PFSK-1 (cell line): ENCODE measurements at regions not wholly inside any gene's neighbourhood (a gene's known extent, or its start where the extent isn't known, plus 50 kb on each side); places are given as distances from the start of the nearest gene placed in this dataset.

Experiments
- FOXP2 ChIP-seq: optimal IDR thresholded peaks from 2 replicates; pipeline ENCODE3; 2011; ENCODE audit warnings: borderline replicate concordance, control low read depth, inconsistent platforms; ENCODE audit not compliant: insufficient read depth; ENCODE audit errors: extremely low read length, extremely low read depth
- POLR2AphosphoS5 ChIP-seq: IDR thresholded peaks from 2 replicates; pipeline ENCODE4 v1.6.1; 2012; ENCODE audit warnings: low read depth, mild to moderate bottlenecking, control low read depth, low read length, moderate library complexity
- SIN3A ChIP-seq: IDR thresholded peaks from 2 replicates; pipeline ENCODE4 v1.6.1; 2012; ENCODE audit warnings: mild to moderate bottlenecking, low read length, moderate library complexity, borderline replicate concordance; ENCODE audit not compliant: insufficient read depth
- TAF1 ChIP-seq: IDR thresholded peaks from 2 replicates; pipeline ENCODE4 v1.6.1; 2012; ENCODE audit warnings: low read length, control low read depth, borderline replicate concordance; ENCODE audit not compliant: insufficient read depth
- TF ChIP-seq, protein P1 (sequence below), 2 experiments: IDR thresholded peaks; 2 replicates each; pipeline versions ENCODE4 v1.6.1 to v1.8.0; 2011 to 2012; ENCODE audit warnings: low read depth in 2 of 2, low read length in 2 of 2, control low read depth in 1 of 2, inconsistent platforms in 1 of 2, mild to moderate bottlenecking in 1 of 2, moderate library complexity in 1 of 2; ENCODE audit not compliant: insufficient read depth in 1 of 2

DNA sequence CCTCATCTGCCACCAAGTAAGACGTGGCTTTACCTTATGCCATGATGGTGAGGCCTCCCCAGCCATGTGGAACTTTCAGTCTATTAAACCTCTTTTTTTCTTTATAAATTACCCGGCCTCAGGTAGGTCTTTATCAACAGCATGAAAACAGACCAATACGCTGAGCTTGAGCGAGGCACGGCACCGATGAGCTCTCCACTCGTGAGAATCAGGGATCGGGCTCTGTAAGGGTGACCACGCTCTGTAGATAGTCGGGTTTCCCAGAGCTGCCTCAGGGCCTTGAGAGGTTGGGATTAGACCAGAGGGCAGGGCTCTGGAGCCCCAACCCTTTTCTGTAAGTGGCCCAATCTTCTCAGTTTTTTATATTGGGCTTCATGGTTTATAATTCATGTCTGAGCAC, 360.3 kb upstream of the MYT1L start:
- TF ChIP-seq FOXP2 (no peak), POLR2AphosphoS5 (no peak), SIN3A (no peak), TAF1 (no peak)
- TF ChIP-seq, protein P1, sequence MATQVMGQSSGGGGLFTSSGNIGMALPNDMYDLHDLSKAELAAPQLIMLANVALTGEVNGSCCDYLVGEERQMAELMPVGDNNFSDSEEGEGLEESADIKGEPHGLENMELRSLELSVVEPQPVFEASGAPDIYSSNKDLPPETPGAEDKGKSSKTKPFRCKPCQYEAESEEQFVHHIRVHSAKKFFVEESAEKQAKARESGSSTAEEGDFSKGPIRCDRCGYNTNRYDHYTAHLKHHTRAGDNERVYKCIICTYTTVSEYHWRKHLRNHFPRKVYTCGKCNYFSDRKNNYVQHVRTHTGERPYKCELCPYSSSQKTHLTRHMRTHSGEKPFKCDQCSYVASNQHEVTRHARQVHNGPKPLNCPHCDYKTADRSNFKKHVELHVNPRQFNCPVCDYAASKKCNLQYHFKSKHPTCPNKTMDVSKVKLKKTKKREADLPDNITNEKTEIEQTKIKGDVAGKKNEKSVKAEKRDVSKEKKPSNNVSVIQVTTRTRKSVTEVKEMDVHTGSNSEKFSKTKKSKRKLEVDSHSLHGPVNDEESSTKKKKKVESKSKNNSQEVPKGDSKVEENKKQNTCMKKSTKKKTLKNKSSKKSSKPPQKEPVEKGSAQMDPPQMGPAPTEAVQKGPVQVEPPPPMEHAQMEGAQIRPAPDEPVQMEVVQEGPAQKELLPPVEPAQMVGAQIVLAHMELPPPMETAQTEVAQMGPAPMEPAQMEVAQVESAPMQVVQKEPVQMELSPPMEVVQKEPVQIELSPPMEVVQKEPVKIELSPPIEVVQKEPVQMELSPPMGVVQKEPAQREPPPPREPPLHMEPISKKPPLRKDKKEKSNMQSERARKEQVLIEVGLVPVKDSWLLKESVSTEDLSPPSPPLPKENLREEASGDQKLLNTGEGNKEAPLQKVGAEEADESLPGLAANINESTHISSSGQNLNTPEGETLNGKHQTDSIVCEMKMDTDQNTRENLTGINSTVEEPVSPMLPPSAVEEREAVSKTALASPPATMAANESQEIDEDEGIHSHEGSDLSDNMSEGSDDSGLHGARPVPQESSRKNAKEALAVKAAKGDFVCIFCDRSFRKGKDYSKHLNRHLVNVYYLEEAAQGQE (IDR thresholded peaks at IDR 0.05; ENCODE audit: insufficient read depth in 1 of 2, low read depth in 2 of 2, low read length in 2 of 2), result no peak

DNA sequence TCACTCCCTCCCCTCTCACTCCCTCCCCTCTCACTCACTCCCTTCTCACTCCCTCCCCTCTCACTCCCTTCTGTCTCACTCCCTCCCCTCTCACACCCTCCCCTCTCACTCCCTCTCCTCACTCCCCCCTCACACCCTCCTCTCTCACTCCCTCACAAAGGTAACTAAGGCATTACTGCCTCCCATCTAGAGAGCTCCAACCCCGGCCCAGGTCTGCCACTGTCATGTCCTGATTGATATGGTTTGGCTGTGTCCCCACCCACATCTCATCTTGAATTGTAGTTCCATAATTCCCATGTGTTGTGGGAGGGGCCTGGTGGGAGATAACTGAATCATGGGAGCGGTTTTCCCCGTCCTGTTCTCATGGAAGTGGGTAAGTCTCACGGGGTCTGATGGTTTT, 359.9 kb upstream of the MYT1L start:
- TF ChIP-seq TAF1 (no peak), POLR2AphosphoS5 (no peak), FOXP2 (no peak), SIN3A (no peak)
- TF ChIP-seq, protein P1 (IDR thresholded peaks at IDR 0.05; ENCODE audit: insufficient read depth in 1 of 2, low read depth in 2 of 2, low read length in 2 of 2), result no peak

DNA sequence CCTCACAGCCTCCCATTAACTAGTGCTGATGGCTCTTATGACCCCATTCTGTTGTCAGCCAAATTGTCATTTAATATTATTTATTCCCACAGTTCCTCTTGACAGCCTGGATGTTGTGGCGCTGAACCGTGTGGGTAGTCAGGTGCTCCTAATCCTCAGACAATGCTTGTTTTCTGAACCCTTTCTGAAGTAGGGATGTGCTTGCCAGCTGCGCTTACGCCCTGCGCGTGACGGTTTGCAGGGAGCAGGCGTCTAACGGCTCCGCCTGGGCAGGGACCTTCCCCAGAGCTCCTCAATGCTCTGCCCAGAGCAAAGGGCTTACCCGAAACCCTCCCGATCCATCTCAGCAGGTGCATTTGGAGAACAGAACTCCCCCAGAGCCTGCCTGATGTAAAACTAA, 358.2 kb upstream of the MYT1L start:
- TF ChIP-seq, protein P1 (IDR thresholded peaks at IDR 0.05; ENCODE audit: insufficient read depth in 1 of 2, low read depth in 2 of 2, low read length in 2 of 2), result no peak
- TF ChIP-seq TAF1 (no peak), FOXP2 (no peak), SIN3A (no peak), POLR2AphosphoS5 (no peak)

DNA sequence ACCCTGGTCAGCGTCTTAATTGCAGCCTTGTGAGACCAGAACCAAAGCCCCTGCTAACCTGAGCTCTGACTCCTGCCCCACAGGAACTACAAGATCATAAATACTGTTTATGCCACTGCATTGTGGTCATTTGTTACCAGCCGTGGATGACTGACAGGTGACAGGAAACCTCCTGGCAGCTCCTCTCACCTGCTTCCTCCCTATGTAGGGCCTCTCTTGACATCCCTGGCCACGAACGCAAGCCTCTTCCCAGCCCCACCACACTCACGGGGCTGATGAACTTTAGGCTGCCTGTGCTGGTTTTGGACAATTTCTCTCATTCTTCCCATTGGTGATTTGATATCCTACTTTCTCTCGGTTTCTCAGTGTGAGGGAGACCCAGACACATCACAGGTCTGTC, 357.2 kb upstream of the MYT1L start:
- TF ChIP-seq FOXP2 (no peak), TAF1 (no peak), POLR2AphosphoS5 (no peak)
- TF ChIP-seq, protein P1 (IDR thresholded peaks at IDR 0.05; ENCODE audit: insufficient read depth in 1 of 2, low read depth in 2 of 2, low read length in 2 of 2), result no peak

DNA sequence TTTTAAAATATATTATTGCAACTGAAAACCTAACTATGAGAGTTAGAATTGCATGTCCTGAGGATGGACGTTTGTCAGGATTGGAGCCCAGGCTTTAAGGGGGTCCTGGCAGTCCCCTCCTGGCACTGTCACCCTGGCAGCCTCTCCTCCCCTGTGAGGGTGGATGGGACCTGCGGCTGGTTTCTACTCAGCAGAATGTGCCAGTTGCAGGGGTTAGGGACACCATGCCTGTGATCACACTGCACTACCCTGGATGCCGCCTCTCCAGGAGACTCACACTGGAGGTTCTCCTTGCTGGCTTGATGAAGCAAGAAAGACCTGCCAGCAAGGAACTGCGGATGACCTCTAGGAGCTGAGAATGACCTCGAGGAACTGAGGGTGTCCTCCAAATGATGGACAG, 356.7 kb upstream of the MYT1L start:
- TF ChIP-seq SIN3A, result no peak
- TF ChIP-seq FOXP2, result no peak
- TF ChIP-seq TAF1, result no peak
- TF ChIP-seq, protein P1 (IDR thresholded peaks at IDR 0.05; ENCODE audit: insufficient read depth in 1 of 2, low read depth in 2 of 2, low read length in 2 of 2), result no peak
- TF ChIP-seq POLR2AphosphoS5, result no peak
